Endodermal cell (in vitro differentiated cells): ENCODE measurements at regions not wholly inside any gene's neighbourhood (a gene's known extent, or its start where the extent isn't known, plus 50 kb on each side); places are given as distances from the start of the nearest gene placed in this dataset.

Experiments used
- DNase-seq: peaks from one replicate; pipeline ENCODE4 v3.0.0-alpha.2; 2017
- H3K27ac ChIP-seq: 2 replicates; pipeline ENCODE4 v1.5.1; 2013; ENCODE audit warnings: mild to moderate bottlenecking, low read depth, low read length, moderate library complexity
- H3K27me3 ChIP-seq: 2 replicates; pipeline ENCODE4 v1.6.1; 2013; ENCODE audit warnings: mild to moderate bottlenecking, low read length, moderate library complexity; ENCODE audit not compliant: insufficient read depth, control insufficient read depth, poor library complexity, severe bottlenecking
- H3K36me3 ChIP-seq: 2 replicates; pipeline ENCODE4 v1.7.0; 2013; ENCODE audit warnings: mild to moderate bottlenecking, low read length, moderate library complexity; ENCODE audit not compliant: control insufficient read depth, insufficient read depth
- H3K4me1 ChIP-seq: one replicate; pipeline ENCODE4 v1.7.0; 2013; ENCODE audit warnings: low read length; ENCODE audit not compliant: control insufficient read depth, insufficient read depth
- H3K4me3 ChIP-seq: 2 replicates; pipeline ENCODE4 v1.5.1; 2013; ENCODE audit warnings: mild to moderate bottlenecking, low read length, moderate library complexity
- H3K9ac ChIP-seq: 2 replicates; pipeline ENCODE4 v1.6.1; 2013; ENCODE audit warnings: mild to moderate bottlenecking, low read length, moderate library complexity; ENCODE audit not compliant: poor library complexity, severe bottlenecking; ENCODE audit errors: extremely low read depth
- H3K9me3 ChIP-seq: 2 replicates; pipeline ENCODE4 v1.6.1; 2013; ENCODE audit warnings: mild to moderate bottlenecking, low read length, moderate library complexity; ENCODE audit not compliant: control insufficient read depth
- H3K27ac Mint-ChIP-seq: 2 replicates; pipeline ENCODE4 v1.8.0; 2020; ENCODE audit warnings: mixed read lengths
- H3K27me3 Mint-ChIP-seq: 2 replicates; pipeline ENCODE4 v1.8.0; 2021; ENCODE audit warnings: mild to moderate bottlenecking, mixed read lengths; ENCODE audit not compliant: insufficient read depth
- H3K36me3 Mint-ChIP-seq: 2 replicates; pipeline ENCODE4 v1.8.0; 2020; ENCODE audit warnings: low read depth, mixed read lengths
- H3K4me1 Mint-ChIP-seq: 2 replicates; pipeline ENCODE4 v1.8.0; 2020; ENCODE audit warnings: mixed read lengths
- H3K4me3 Mint-ChIP-seq: 2 replicates; pipeline ENCODE4 v1.8.0; 2020; ENCODE audit warnings: mild to moderate bottlenecking, moderate library complexity, mixed read lengths
- H3K9me3 Mint-ChIP-seq: 2 replicates; pipeline ENCODE4 v1.8.0; 2020; ENCODE audit warnings: mild to moderate bottlenecking, mixed read lengths
- WGBS, 2 experiments: methylation state at CpG; one replicate each; pipeline versions ENCODE4 v1.1.5 to v1.1.7; 2013; ENCODE audit warnings: missing lambda C conversion rate in 2 of 2, mixed read lengths in 1 of 2; ENCODE audit not compliant: insufficient coverage in 1 of 2, insufficient read length in 1 of 2; 5-methylcytosine and 5-hydroxymethylcytosine counted together
- TF ChIP-seq, protein P1 (sequence below): fragments of 200-600 bp; sonication (generic); conservative IDR thresholded peaks from 2 replicates; pipeline ENCODE4 v1.5.0; 2021; ENCODE audit warnings: antibody characterized with exemption, mild to moderate bottlenecking

DNA sequence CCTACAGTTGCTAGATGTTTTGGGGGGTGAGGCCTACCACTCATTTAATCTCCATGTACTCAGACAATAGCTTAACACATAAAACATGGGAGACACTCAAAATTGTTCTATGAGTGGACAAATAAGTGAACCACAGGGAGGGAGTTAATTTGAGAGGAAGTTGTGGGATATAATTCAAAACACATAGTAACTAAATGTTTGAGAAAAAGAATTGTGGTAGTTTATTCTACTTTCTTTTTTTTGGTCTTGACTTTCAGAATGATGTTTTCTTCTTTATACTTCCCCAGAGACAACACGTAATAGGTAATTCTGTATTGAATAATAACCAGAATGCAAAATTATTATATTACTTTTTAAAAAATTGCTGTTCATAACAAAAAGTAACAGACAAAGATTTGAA lies 453.8 kb downstream of the RFPL4B start:
- Mint-ChIP-seq H3K36me3 (no peaks in the 10 kb centered on the region), H3K4me1 (no peaks in the 10 kb centered on the region), H3K27me3 (peaks cover 2% of the 10 kb centered on the region), H3K4me3 (no peak overlapping the region), H3K27ac (no peak overlapping the region), H3K9me3 (no peaks in the 10 kb centered on the region)
- Histone ChIP-seq H3K27ac (no peak overlapping the region), H3K4me1 (no peaks in the 10 kb centered on the region), H3K36me3 (no peaks in the 10 kb centered on the region), H3K9me3 (no peaks in the 10 kb centered on the region), H3K9ac (no peak overlapping the region), H3K27me3 (no peaks in the 10 kb centered on the region), H3K4me3 (no peak overlapping the region)
- no CpG with 5 or more reads among the region's 1 CpG for WGBS, 2 experiments
- DNase-seq, result no peak
- TF ChIP-seq, protein P1, sequence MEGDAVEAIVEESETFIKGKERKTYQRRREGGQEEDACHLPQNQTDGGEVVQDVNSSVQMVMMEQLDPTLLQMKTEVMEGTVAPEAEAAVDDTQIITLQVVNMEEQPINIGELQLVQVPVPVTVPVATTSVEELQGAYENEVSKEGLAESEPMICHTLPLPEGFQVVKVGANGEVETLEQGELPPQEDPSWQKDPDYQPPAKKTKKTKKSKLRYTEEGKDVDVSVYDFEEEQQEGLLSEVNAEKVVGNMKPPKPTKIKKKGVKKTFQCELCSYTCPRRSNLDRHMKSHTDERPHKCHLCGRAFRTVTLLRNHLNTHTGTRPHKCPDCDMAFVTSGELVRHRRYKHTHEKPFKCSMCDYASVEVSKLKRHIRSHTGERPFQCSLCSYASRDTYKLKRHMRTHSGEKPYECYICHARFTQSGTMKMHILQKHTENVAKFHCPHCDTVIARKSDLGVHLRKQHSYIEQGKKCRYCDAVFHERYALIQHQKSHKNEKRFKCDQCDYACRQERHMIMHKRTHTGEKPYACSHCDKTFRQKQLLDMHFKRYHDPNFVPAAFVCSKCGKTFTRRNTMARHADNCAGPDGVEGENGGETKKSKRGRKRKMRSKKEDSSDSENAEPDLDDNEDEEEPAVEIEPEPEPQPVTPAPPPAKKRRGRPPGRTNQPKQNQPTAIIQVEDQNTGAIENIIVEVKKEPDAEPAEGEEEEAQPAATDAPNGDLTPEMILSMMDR, result no peak

DNA sequence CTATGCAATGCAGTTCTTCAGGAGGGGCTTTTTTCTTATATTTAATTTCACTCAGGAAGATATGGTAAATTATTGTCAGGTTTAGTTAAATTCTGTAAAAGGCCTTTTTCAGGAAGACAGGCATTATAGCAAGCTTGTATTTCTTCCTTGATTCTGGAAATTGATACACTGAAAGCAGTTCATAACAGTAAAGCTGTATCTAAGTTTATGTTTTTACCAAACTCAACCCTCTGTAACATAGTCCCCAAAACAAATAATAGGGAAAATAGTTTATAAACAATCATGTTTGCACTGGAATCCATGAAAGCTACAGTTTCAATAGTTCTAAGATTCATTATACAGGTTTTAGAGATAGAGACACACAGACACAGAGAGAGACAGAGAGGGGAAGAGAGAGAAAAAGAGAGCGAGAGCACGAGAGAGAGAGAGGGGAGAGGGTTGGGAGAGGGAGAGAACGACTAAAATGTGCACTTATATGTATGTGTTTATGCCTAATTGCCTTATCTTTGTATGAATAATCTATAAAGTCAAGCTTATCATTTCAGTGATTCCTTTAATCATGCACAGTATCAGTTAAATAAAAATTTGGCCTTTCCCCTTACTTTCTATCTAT lies 454.4 kb downstream of the RFPL4B start:
- H3K27me3 ChIP-seq, result no peaks in the 10 kb centered on the region

DNA sequence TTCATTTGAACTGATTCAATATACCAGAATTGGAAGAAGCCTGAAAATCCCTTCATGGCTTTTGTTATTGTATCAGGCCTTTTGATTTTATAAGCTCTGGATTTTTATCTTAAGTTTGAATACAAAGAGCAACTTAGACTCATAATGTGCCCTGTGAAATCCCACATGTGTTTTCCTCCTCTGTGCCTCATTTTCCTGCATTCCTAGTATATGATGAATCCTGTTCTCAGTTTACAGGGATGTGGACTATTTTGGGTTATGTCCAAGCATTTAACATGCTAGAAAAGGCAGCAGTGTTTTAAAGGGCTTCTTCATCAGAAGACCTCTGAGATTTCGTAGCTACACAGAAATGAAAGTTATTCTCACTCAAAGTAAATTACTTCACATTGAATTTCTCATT lies 455.0 kb downstream of the RFPL4B start:
- TF ChIP-seq, protein P1, result no peak
- H3K4me1 Mint-ChIP-seq, result no peaks in the 10 kb centered on the region
- Histone ChIP-seq H3K27me3 (no peaks in the 10 kb centered on the region), H3K4me1 (no peaks in the 10 kb centered on the region), H3K36me3 (no peaks in the 10 kb centered on the region), H3K27ac (no peak overlapping the region), H3K9ac (no peak overlapping the region), H3K9me3 (no peaks in the 10 kb centered on the region), H3K4me3 (no peak overlapping the region)
- no peak for DNase-seq
- no peaks in the 10 kb centered on the region for H3K27me3 Mint-ChIP-seq
- WGBS, 2 experiments, result 93 to 100% methylated on average over 1 of the region's 1 CpG
- no peak overlapping the region for H3K27ac Mint-ChIP-seq
- no peak overlapping the region for H3K4me3 Mint-ChIP-seq
- no peaks in the 10 kb centered on the region for H3K9me3 Mint-ChIP-seq
- no peaks in the 10 kb centered on the region for H3K36me3 Mint-ChIP-seq

More for the DNA sequence above, 454.4 kb downstream of the RFPL4B start:
- H3K9me3 Mint-ChIP-seq, result no peaks in the 10 kb centered on the region
- Histone ChIP-seq H3K27ac (no peak overlapping the region), H3K4me3 (no peak overlapping the region), H3K9ac (no peak overlapping the region), H3K36me3 (no peaks in the 10 kb centered on the region), H3K4me1 (no peaks in the 10 kb centered on the region), H3K9me3 (no peaks in the 10 kb centered on the region)
- no peak overlapping the region for H3K27ac Mint-ChIP-seq
- H3K4me3 Mint-ChIP-seq, result no peak overlapping the region
- no peaks in the 10 kb centered on the region for H3K36me3 Mint-ChIP-seq
- TF ChIP-seq, protein P1, result no peak
- no peaks in the 10 kb centered on the region for H3K27me3 Mint-ChIP-seq
- WGBS, 2 experiments, result 85% methylated on average over 3 of the region's 3 CpGs; no CpG with 5 or more reads in 1 of the 2 experiments
- H3K4me1 Mint-ChIP-seq, result no peaks in the 10 kb centered on the region
- DNase-seq, result no peak
